ENCODE measurements at regions not wholly inside any gene's neighbourhood (a gene's known extent, or its start where the extent isn't known, plus 50 kb on each side); places are given as distances from the start of the nearest gene placed in this dataset.
A peak's percentile ranks its signal among the peaks of the same experiment; 100 is the strongest.

- peak overlapping the region; percentile 17 for H3K9ac ChIP-seq (replicated peaks; ENCODE audit: extremely low read depth, insufficient read depth, low read length)
- FAIRE-seq, result no peak
- H3K9me1 ChIP-seq (replicated peaks; ENCODE audit: control insufficient read depth, extremely low read depth, insufficient read depth, low read length), result no peaks in the 10 kb centered on the region
- H3K9me3 ChIP-seq (replicated peaks; ENCODE audit: control insufficient read depth, insufficient read depth, low read length), result no peaks in the 10 kb centered on the region
- no peak for DNase-seq (ENCODE audit: low read depth, low spot score)
- no peaks in the 10 kb centered on the region for H3K27me3 ChIP-seq (ENCODE audit: control insufficient read depth in 2 of 2, insufficient read depth in 2 of 2, low read length in 2 of 2)
- H3K4me3 ChIP-seq (replicated peaks in 1 of 3; ENCODE audit: insufficient read depth in 1 of 3, low read depth in 1 of 3, low read length in 3 of 3), result no peak overlapping the region
- dilution Hi-C loops (cut with MboI; ENCODE audit: extremely low pct_ligation_motif_present, low sequenced_read_pairs), result no loop called here
- H2AFZ ChIP-seq (ENCODE audit: low read depth, low read length), result peak overlapping the region; percentile 13
- BruUV-seq (replicated peaks), result no TSS peak
- H3K4me2 ChIP-seq (ENCODE audit: insufficient read depth, low read length), result peak overlapping the region; percentile 30
- H3K27ac ChIP-seq (ENCODE audit: insufficient read depth, low read depth, low read length), result peak overlapping the region; percentile 4
- POLR2A ChIA-PET, result interaction anchor here (0.7 kb wide), 1 partner anchor 15 kb away, joined by 3 read pairs; no protein-coding TSS in a partner anchor
- H3K4me1 ChIP-seq (ENCODE audit: control insufficient read depth, extremely low read depth, insufficient read depth, low read length), result peaks cover 12% of the 10 kb centered on the region
- no peaks in the 10 kb centered on the region for H4K20me1 ChIP-seq (replicated peaks; ENCODE audit: control insufficient read depth, extremely low read depth, insufficient read depth, low read length)
- TF ChIP-seq CTCF (IDR thresholded peaks at IDR 0.05; ENCODE audit: extremely low read depth in 1 of 2, insufficient read depth in 1 of 2, low read depth in 1 of 2, low read length in 2 of 2) (no peak), GATA2 (IDR thresholded peaks at IDR 0.05; ENCODE audit: insufficient read depth, insufficient read length, low read depth, low read length) (no peak), JUN (IDR thresholded peaks at IDR 0.05; ENCODE audit: borderline replicate concordance, insufficient read depth, insufficient read length, low read depth) (no peak), POLR2AphosphoS5 (IDR thresholded peaks at IDR 0.05; ENCODE audit: insufficient read depth, low read depth, low read length) (no peak)
- TF ChIP-seq, protein P1, sequence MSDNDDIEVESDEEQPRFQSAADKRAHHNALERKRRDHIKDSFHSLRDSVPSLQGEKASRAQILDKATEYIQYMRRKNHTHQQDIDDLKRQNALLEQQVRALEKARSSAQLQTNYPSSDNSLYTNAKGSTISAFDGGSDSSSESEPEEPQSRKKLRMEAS (IDR thresholded peaks at IDR 0.05; ENCODE audit: insufficient read depth, insufficient read length), result no peak
- intact Hi-C loops (cut with micrococcal nuclease), result loop anchor here (2.0 kb wide), 1 partner anchor 134 kb away; no protein-coding TSS in a partner anchor
- no peaks in the 10 kb centered on the region for H3K36me3 ChIP-seq (ENCODE audit: control insufficient read depth in 2 of 2, extremely low read depth in 1 of 2, insufficient read depth in 2 of 2, low read length in 2 of 2)
- CTCF ChIA-PET, result interaction anchor here (0.7 to 4.1 kb wide), 8 partner anchors 8 to 415 kb away, joined by 3 to 53 read pairs (median 4); no protein-coding TSS in a partner anchor
- H3K79me2 ChIP-seq (ENCODE audit: control insufficient read depth, insufficient read depth, low read length), result no peaks in the 10 kb centered on the region
Measured at GRCh38 chr2:237156857-237157779, 71.4 kb downstream of the COPS8 start.
